ENCODE measurements at regions not wholly inside any gene's neighbourhood (a gene's known extent, or its start where the extent isn't known, plus 50 kb on each side); places are given as distances from the start of the nearest gene placed in this dataset.
A peak's percentile ranks its signal among the peaks of the same experiment; 100 is the strongest.
"Not testable (repeated sequence)": the region's sequence is repeated elsewhere in the genome, so short reads cannot be mapped to it uniquely, and the experiment has no call there.

- no peak overlapping the region for H2BK5ac ChIP-seq (ENCODE audit: low read depth, low read length)
- H3K4me1 ChIP-seq (replicated peaks in 1 of 4; ENCODE audit: control insufficient read depth in 3 of 4, insufficient read depth in 4 of 4, low read length in 3 of 4): no peaks in the 10 kb centered on the region
- no peak overlapping the region for H2AK5ac ChIP-seq (ENCODE audit: low read depth, low read length)
- no peak for FAIRE-seq
- no peaks in the 10 kb centered on the region for H3K23me2 ChIP-seq (ENCODE audit: low read depth, low read length)
- H2AFZ ChIP-seq (ENCODE audit: low read length): no peak overlapping the region
- H4K91ac ChIP-seq (replicated peaks; ENCODE audit: insufficient read length, low read length): no peak overlapping the region
- H3K4me3 ChIP-seq (ENCODE audit: extremely low read depth in 1 of 4, insufficient read depth in 2 of 4, low read depth in 3 of 4, low read length in 4 of 4): no peak overlapping the region
- H2BK12ac ChIP-seq (ENCODE audit: low read depth, low read length): no peak overlapping the region
- no peak overlapping the region for H2BK20ac ChIP-seq (ENCODE audit: low read length)
- H3K56ac ChIP-seq (replicated peaks; ENCODE audit: insufficient read length, low read depth, low read length): no peak overlapping the region
- no peak for DNase-seq (ENCODE audit: low read depth in 1 of 2, low spot score in 2 of 2)
- no peaks in the 10 kb centered on the region for H3K36me3 ChIP-seq (ENCODE audit: control insufficient read depth in 2 of 4, insufficient read depth in 4 of 4, low read length in 3 of 4)
- H2BK15ac ChIP-seq (ENCODE audit: low read length): no peak overlapping the region
- H3K9ac ChIP-seq (replicated peaks in 1 of 4; ENCODE audit: extremely low read depth in 1 of 4, low read depth in 3 of 4, low read length in 3 of 4): no peak overlapping the region
- WGBS, 2 experiments (ENCODE audit: extremely low coverage in 1 of 2, insufficient coverage in 1 of 2, insufficient read length in 1 of 2, insufficient replicate concordance in 2 of 2, low coverage in 1 of 2, low lambda C conversion rate in 2 of 2, missing lambda C conversion rate in 1 of 2): 84% methylated on average over 3 of the region's 3 CpGs; no CpG with 5 or more reads in 1 of the 2 experiments
- H3K4me2 ChIP-seq (ENCODE audit: insufficient read depth in 1 of 2, low read depth in 2 of 2, low read length in 2 of 2): no peak overlapping the region
- no peak overlapping the region for H3K27ac ChIP-seq (ENCODE audit: low read depth, low read length)
- no peaks in the 10 kb centered on the region for H3K79me1 ChIP-seq (ENCODE audit: low read depth, low read length)
- CTCF ChIA-PET (ENCODE audit: partially characterized antibody): no interaction called here
- peak in 1 of 2 experiments; percentile 3; a peak in 1 of 4 replicates for TF ChIP-seq RAD21 (IDR thresholded peaks at IDR 0.05 in 1 of 2, conservative IDR thresholded peaks at IDR 0.05 in 1 of 2; ENCODE audit: low read depth in 2 of 2, low read length in 2 of 2)
- TF ChIP-seq TEAD4 (IDR thresholded peaks at IDR 0.05; ENCODE audit: low read depth, low read length): no peak
- H4K5ac ChIP-seq (ENCODE audit: insufficient read length, low read depth, low read length): no peak overlapping the region
- no peaks in the 10 kb centered on the region for H4K20me1 ChIP-seq (replicated peaks in 1 of 2; ENCODE audit: control insufficient read depth in 1 of 2, insufficient read depth in 2 of 2, low read length in 2 of 2)
- H3K79me2 ChIP-seq (ENCODE audit: control insufficient read depth in 1 of 2, insufficient read depth in 2 of 2, low read length in 2 of 2): no peaks in the 10 kb centered on the region
- 0 out of 7 replicates have a peak, but pooled peaks cover 0 to 2% (median 0%) of the 10 kb centered on the region in 4 experiments for H3K27me3 ChIP-seq (replicated peaks in 1 of 4; ENCODE audit: control insufficient read depth in 3 of 4, extremely low read depth in 1 of 4, insufficient read depth in 3 of 4, low read length in 3 of 4)
- no peak overlapping the region for H3K23ac ChIP-seq (ENCODE audit: insufficient read length)
- H4K8ac ChIP-seq (ENCODE audit: extremely low read depth, insufficient read depth, low read length): no peak overlapping the region
- no peak overlapping the region for H3K4ac ChIP-seq (replicated peaks; ENCODE audit: insufficient read length, low read depth, low read length)
- no peak overlapping the region for H3K14ac ChIP-seq (ENCODE audit: insufficient read length)
- POLR2A ChIA-PET (ENCODE audit: partially characterized antibody): no interaction called here
- H3K9me3 ChIP-seq (ENCODE audit: insufficient read depth in 2 of 2, low read depth in 1 of 2, low read length in 1 of 2): no peaks in the 10 kb centered on the region
- no peak overlapping the region for H2BK120ac ChIP-seq (replicated peaks; ENCODE audit: low read depth, low read length)
- no peak overlapping the region for H3K18ac ChIP-seq (ENCODE audit: extremely low read depth, low read length)
Measured at GRCh38 chr5:2810644-2811043, 59.2 kb upstream of the IRX2 start.

GRCh38 chr5:2807244-2807643 lies 55.8 kb upstream of the IRX2 start:
- not testable (repeated sequence) for H3K79me1 ChIP-seq (ENCODE audit: low read depth, low read length); H3K4me1 ChIP-seq (replicated peaks in 1 of 4; ENCODE audit: control insufficient read depth in 3 of 4, insufficient read depth in 4 of 4, low read length in 3 of 4)
- CTCF ChIA-PET (ENCODE audit: partially characterized antibody): interaction anchor here (0.6 kb wide), 1 partner anchor 499 kb away, joined by 3 read pairs; no protein-coding TSS in a partner anchor

More at GRCh38 chr5:2807244-2807643, 55.8 kb upstream of the IRX2 start:
- H2AFZ ChIP-seq (ENCODE audit: low read length); H2AK5ac ChIP-seq (ENCODE audit: low read depth, low read length); DNase-seq (ENCODE audit: low read depth in 1 of 2, low spot score in 2 of 2); H2BK20ac ChIP-seq (ENCODE audit: low read length); H3K27ac ChIP-seq (ENCODE audit: low read depth, low read length); H3K79me2 ChIP-seq (ENCODE audit: control insufficient read depth in 1 of 2, insufficient read depth in 2 of 2, low read length in 2 of 2); H3K27me3 ChIP-seq (replicated peaks in 1 of 4; ENCODE audit: control insufficient read depth in 3 of 4, extremely low read depth in 1 of 4, insufficient read depth in 3 of 4, low read length in 3 of 4); POLR2A ChIA-PET (ENCODE audit: partially characterized antibody); H3K23ac ChIP-seq (ENCODE audit: insufficient read length); FAIRE-seq; H2BK12ac ChIP-seq (ENCODE audit: low read depth, low read length); H3K4me3 ChIP-seq (ENCODE audit: extremely low read depth in 1 of 4, insufficient read depth in 2 of 4, low read depth in 3 of 4, low read length in 4 of 4); H3K23me2 ChIP-seq (ENCODE audit: low read depth, low read length); H3K18ac ChIP-seq (ENCODE audit: extremely low read depth, low read length); H3K9me3 ChIP-seq (ENCODE audit: insufficient read depth in 2 of 2, low read depth in 1 of 2, low read length in 1 of 2); H4K91ac ChIP-seq (replicated peaks; ENCODE audit: insufficient read length, low read length); H2BK120ac ChIP-seq (replicated peaks; ENCODE audit: low read depth, low read length); H3K4ac ChIP-seq (replicated peaks; ENCODE audit: insufficient read length, low read depth, low read length); H2BK5ac ChIP-seq (ENCODE audit: low read depth, low read length); H3K14ac ChIP-seq (ENCODE audit: insufficient read length); H3K9ac ChIP-seq (replicated peaks in 1 of 4; ENCODE audit: extremely low read depth in 1 of 4, low read depth in 3 of 4, low read length in 3 of 4); H4K20me1 ChIP-seq (replicated peaks in 1 of 2; ENCODE audit: control insufficient read depth in 1 of 2, insufficient read depth in 2 of 2, low read length in 2 of 2); H3K36me3 ChIP-seq (ENCODE audit: control insufficient read depth in 2 of 4, insufficient read depth in 4 of 4, low read length in 3 of 4); H4K8ac ChIP-seq (ENCODE audit: extremely low read depth, insufficient read depth, low read length); H4K5ac ChIP-seq (ENCODE audit: insufficient read length, low read depth, low read length); H2BK15ac ChIP-seq (ENCODE audit: low read length); H3K4me2 ChIP-seq (ENCODE audit: insufficient read depth in 1 of 2, low read depth in 2 of 2, low read length in 2 of 2); H3K56ac ChIP-seq (replicated peaks; ENCODE audit: insufficient read length, low read depth, low read length): not testable (repeated sequence)
- 73% methylated on average over 5 of the region's 5 CpGs; no CpG with 5 or more reads in 1 of the 2 experiments for WGBS, 2 experiments (ENCODE audit: extremely low coverage in 1 of 2, insufficient coverage in 1 of 2, insufficient read length in 1 of 2, insufficient replicate concordance in 2 of 2, low coverage in 1 of 2, low lambda C conversion rate in 2 of 2, missing lambda C conversion rate in 1 of 2)
